GM12873 (cell line): ENCODE measurements at regions not wholly inside any gene's neighbourhood (a gene's known extent, or its start where the extent isn't known, plus 50 kb on each side); places are given as distances from the start of the nearest gene placed in this dataset.

Source experiments
- CTCF ChIP-seq: IDR thresholded peaks from 2 replicates; pipeline ENCODE4 v1.5.1; 2012; ENCODE audit warnings: low read depth, mild to moderate bottlenecking, moderate library complexity, low read length, control low read depth; ENCODE audit not compliant: insufficient read depth; ENCODE audit errors: missing control alignments

- TF ChIP-seq CTCF: no peak
These were observed 81.5 kb downstream of the CEBPB start for GRCh38 chr20:50272030-50272723.

GRCh38 chr20:50272724-50273446 is 82.3 kb downstream of the CEBPB start:
- no peak for TF ChIP-seq CTCF

GRCh38 chr20:50273601-50274491 is 83.2 kb downstream of the CEBPB start:
- TF ChIP-seq CTCF: no peak

GRCh38 chr20:50274570-50275430 is 84.2 kb downstream of the CEBPB start:
- no peak for TF ChIP-seq CTCF

- TF ChIP-seq CTCF: no peak
These were observed 85.8 kb downstream of the CEBPB start for GRCh38 chr20:50276119-50277063.

- no peak for TF ChIP-seq CTCF
These were observed 86.4 kb downstream of the CEBPB start for GRCh38 chr20:50277064-50277415.
